K562 (cell line): ENCODE measurements at regions not wholly inside any gene's neighbourhood (a gene's known extent, or its start where the extent isn't known, plus 50 kb on each side); places are given as distances from the start of the nearest gene placed in this dataset.

Source experiments
- DMBX1 ChIP-seq: fragments of 250-450 bp; sonication (Bioruptor Pico); IDR thresholded peaks from 2 replicates; pipeline ENCODE4 v1.8.0; 2022; ENCODE audit warnings: inconsistent platforms, mild to moderate bottlenecking, moderate library complexity, borderline replicate concordance
- ELF1 ChIP-seq: fragments of 200-800 bp; sonication (Bioruptor generic); IDR thresholded peaks from 2 replicates; pipeline ENCODE4 v1.6.1; 2016; ENCODE audit warnings: missing genetic modification characterization, missing compliant biosample characterization
- MAX ChIP-seq: sonication (generic); formaldehyde crosslinking; IDR thresholded peaks from 2 replicates; pipeline ENCODE4 v1.9.0; 2022; ENCODE audit warnings: mild to moderate bottlenecking, missing genetic modification reagents
- TAF1 ChIP-seq: IDR thresholded peaks from 2 replicates; pipeline ENCODE4 v1.6.1; 2011; ENCODE audit warnings: mild to moderate bottlenecking, low read length, moderate library complexity; ENCODE audit not compliant: insufficient read depth, control insufficient read depth, severe bottlenecking; ENCODE audit errors: extremely low read depth
- ZNF780A ChIP-seq: fragments of 250-450 bp; sonication (Bioruptor Pico); IDR thresholded peaks from 2 replicates; pipeline ENCODE4 v1.5.0; 2021; ENCODE audit warnings: mild to moderate bottlenecking
- TF ChIP-seq, protein P1 (sequence below), 3 experiments: IDR thresholded peaks in 2 of 3; conservative IDR thresholded peaks in 1 of 3; 2 replicates each; pipeline ENCODE4 v1.5.1; 2011 to 2012; ENCODE audit warnings: low read length in 3 of 3, mild to moderate bottlenecking in 3 of 3, control low read depth in 2 of 3, improper control_type of control experiment in 1 of 3, inconsistent platforms in 1 of 3, low read depth in 1 of 3, mixed read lengths in 1 of 3, moderate library complexity in 1 of 3; ENCODE audit not compliant: insufficient read depth in 2 of 3

DNA sequence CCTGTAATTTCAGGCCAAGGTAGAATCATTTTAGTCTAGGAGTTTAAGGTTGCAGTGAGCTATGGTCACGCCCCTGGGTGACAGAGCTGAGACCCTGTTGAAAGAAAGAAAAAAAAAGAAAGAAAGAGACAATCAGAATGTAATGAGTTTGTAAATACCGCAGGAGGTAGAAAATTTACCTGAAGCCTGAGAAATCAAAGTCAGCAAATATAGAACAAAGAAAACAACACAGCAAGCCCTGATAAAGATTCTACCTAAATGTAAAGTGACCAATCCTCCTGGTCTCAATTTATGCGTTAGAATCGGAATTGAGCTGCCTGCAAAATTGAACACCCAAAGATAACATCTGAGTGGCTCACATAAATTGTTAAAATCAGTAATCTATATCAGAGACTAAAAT lies 146.5 kb upstream of the ZNF184 start:
- no peak for TF ChIP-seq ELF1
- TF ChIP-seq, protein P1, sequence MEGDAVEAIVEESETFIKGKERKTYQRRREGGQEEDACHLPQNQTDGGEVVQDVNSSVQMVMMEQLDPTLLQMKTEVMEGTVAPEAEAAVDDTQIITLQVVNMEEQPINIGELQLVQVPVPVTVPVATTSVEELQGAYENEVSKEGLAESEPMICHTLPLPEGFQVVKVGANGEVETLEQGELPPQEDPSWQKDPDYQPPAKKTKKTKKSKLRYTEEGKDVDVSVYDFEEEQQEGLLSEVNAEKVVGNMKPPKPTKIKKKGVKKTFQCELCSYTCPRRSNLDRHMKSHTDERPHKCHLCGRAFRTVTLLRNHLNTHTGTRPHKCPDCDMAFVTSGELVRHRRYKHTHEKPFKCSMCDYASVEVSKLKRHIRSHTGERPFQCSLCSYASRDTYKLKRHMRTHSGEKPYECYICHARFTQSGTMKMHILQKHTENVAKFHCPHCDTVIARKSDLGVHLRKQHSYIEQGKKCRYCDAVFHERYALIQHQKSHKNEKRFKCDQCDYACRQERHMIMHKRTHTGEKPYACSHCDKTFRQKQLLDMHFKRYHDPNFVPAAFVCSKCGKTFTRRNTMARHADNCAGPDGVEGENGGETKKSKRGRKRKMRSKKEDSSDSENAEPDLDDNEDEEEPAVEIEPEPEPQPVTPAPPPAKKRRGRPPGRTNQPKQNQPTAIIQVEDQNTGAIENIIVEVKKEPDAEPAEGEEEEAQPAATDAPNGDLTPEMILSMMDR (IDR thresholded peaks at IDR 0.05 in 2 of 3, conservative IDR thresholded peaks at IDR 0.05 in 1 of 3; ENCODE audit: insufficient read depth in 2 of 3, low read depth in 1 of 3, low read length in 3 of 3): no peak
- no peak for TF ChIP-seq ZNF780A
- no peak for TF ChIP-seq MAX (CRISPR knock-in tag)
- TF ChIP-seq TAF1: no peak
- no peak for TF ChIP-seq DMBX1 (CRISPR knock-in tag)
